ENCODE measurements at regions not wholly inside any gene's neighbourhood (a gene's known extent, or its start where the extent isn't known, plus 50 kb on each side); places are given as distances from the start of the nearest gene placed in this dataset.

DNA sequence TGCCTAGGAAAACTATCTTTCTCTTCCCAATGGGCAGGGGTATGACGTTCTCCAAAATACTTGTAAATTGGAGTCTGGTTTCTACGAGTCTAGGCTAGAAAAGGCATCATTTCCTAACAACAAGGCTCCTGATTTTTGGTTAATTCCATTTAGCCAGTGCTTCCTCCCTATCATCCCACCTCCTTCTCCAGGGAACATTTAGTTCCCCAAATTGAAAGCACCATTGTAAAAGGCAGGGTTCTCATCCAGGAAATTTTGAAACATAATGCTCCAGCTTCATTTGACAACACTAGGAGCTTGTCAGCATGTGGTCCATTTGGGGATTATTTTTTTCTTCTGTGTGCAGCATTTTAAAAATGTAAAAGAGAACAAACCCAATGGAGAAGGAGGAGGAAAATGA is 256.5 kb upstream of the GRIA1 start:
- TF ChIP-seq, protein P1, sequence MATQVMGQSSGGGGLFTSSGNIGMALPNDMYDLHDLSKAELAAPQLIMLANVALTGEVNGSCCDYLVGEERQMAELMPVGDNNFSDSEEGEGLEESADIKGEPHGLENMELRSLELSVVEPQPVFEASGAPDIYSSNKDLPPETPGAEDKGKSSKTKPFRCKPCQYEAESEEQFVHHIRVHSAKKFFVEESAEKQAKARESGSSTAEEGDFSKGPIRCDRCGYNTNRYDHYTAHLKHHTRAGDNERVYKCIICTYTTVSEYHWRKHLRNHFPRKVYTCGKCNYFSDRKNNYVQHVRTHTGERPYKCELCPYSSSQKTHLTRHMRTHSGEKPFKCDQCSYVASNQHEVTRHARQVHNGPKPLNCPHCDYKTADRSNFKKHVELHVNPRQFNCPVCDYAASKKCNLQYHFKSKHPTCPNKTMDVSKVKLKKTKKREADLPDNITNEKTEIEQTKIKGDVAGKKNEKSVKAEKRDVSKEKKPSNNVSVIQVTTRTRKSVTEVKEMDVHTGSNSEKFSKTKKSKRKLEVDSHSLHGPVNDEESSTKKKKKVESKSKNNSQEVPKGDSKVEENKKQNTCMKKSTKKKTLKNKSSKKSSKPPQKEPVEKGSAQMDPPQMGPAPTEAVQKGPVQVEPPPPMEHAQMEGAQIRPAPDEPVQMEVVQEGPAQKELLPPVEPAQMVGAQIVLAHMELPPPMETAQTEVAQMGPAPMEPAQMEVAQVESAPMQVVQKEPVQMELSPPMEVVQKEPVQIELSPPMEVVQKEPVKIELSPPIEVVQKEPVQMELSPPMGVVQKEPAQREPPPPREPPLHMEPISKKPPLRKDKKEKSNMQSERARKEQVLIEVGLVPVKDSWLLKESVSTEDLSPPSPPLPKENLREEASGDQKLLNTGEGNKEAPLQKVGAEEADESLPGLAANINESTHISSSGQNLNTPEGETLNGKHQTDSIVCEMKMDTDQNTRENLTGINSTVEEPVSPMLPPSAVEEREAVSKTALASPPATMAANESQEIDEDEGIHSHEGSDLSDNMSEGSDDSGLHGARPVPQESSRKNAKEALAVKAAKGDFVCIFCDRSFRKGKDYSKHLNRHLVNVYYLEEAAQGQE (IDR thresholded peaks at IDR 0.05; ENCODE audit: low read depth): no peak
- TF ChIP-seq CEBPB (IDR thresholded peaks at IDR 0.05): no peak
- TF ChIP-seq, protein P2, sequence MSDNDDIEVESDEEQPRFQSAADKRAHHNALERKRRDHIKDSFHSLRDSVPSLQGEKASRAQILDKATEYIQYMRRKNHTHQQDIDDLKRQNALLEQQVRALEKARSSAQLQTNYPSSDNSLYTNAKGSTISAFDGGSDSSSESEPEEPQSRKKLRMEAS (IDR thresholded peaks at IDR 0.05): no peak
- TF ChIP-seq EP300 (IDR thresholded peaks at IDR 0.05; ENCODE audit: borderline replicate concordance): no peak

Data from Ishikawa (cell line).